ENCODE measurements at regions not wholly inside any gene's neighbourhood (a gene's known extent, or its start where the extent isn't known, plus 50 kb on each side); places are given as distances from the start of the nearest gene placed in this dataset.

GRCh38 chr16:86958423-86958822 is 358.8 kb downstream of the C16orf95 start:
- no peak for DNase-seq (ENCODE audit: low read depth)
- TF ChIP-seq, protein P1, sequence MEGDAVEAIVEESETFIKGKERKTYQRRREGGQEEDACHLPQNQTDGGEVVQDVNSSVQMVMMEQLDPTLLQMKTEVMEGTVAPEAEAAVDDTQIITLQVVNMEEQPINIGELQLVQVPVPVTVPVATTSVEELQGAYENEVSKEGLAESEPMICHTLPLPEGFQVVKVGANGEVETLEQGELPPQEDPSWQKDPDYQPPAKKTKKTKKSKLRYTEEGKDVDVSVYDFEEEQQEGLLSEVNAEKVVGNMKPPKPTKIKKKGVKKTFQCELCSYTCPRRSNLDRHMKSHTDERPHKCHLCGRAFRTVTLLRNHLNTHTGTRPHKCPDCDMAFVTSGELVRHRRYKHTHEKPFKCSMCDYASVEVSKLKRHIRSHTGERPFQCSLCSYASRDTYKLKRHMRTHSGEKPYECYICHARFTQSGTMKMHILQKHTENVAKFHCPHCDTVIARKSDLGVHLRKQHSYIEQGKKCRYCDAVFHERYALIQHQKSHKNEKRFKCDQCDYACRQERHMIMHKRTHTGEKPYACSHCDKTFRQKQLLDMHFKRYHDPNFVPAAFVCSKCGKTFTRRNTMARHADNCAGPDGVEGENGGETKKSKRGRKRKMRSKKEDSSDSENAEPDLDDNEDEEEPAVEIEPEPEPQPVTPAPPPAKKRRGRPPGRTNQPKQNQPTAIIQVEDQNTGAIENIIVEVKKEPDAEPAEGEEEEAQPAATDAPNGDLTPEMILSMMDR (IDR thresholded peaks at IDR 0.05; ENCODE audit: insufficient read depth, low read depth, low read length, missing control alignments) = no peak
- H3K4me3 ChIP-seq (ENCODE audit: low read depth, low read length) = no peak overlapping the region

DNA sequence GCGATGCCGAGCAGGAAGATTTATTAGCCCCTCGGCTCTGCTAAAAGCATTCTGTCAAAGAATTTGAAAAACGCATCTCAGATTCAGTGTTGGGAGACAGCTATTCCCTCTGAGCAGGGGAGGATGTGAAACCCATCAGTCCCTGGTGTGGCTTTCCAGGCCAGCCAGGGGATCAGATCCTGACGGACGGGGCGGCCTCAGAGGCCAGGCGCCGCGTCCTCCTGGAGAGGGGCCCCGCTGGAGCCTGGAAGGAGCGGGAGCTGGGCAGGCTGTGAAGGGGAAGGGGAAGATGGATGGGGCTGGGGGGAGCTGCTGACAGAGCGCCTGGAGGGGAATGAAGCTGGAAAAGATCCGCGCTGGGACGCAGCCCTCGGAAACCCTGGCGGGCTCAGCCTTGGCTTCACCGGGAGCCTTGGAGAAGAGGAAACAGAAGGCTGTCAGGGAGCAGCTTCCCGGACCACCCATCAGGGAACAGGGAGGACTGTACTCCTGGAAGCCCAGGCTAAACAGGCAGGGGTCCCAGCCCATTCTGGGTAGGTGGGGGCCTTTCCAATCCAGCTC is 358.0 kb downstream of the C16orf95 start:
- DNase-seq (ENCODE audit: low read depth) = no peak
- H3K4me3 ChIP-seq (ENCODE audit: low read depth, low read length) = no peak overlapping the region
- TF ChIP-seq, protein P1 (IDR thresholded peaks at IDR 0.05; ENCODE audit: insufficient read depth, low read depth, low read length, missing control alignments) = no peak

DNA sequence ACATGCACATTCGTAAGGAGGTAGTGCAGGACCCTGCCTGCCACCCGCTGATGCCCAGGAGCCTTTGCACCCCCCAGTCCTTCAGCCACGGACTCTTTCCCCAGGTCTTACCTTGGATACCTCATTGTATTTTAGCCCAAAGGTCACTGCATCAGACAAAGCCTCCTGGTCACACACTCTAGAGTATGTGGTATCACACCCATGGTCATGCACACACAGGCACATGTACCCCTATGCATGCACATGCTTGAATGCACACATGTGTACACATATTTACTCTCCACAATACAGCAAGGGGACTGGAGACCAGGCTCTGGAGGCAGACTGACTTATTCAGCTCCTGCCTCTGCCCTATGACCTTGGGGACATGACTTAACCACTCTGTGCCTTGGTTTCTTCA is 357.5 kb downstream of the C16orf95 start:
- DNase-seq (ENCODE audit: low read depth) = no peak
- H3K4me3 ChIP-seq (ENCODE audit: low read depth, low read length) = no peak overlapping the region
- TF ChIP-seq, protein P1 (IDR thresholded peaks at IDR 0.05; ENCODE audit: insufficient read depth, low read depth, low read length, missing control alignments) = no peak

DNA sequence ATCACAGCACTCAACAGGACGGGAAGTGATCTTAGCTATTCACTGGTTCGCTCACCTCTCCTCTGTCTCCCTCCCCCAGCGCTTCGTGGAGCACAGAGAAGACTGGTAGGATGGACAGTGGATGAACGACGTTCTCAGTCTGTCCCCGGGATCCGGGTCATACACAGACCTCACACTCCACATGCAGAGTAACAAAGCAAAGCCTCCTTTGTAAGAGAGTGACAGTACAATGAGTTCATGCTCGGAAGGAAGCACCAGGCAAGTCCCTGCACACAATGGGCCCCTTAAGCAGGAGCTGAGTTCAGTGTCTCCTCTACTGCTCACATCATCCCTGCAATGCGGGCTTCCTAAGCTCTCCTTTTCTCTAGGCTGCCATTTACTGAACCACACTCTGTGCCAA is 356.9 kb downstream of the C16orf95 start:
- DNase-seq (ENCODE audit: low read depth) = no peak
- TF ChIP-seq, protein P1 (IDR thresholded peaks at IDR 0.05; ENCODE audit: insufficient read depth, low read depth, low read length, missing control alignments) = no peak

GRCh38 chr16:86961171-86961601 is 356.0 kb downstream of the C16orf95 start:
- no peak overlapping the region for H3K4me3 ChIP-seq (ENCODE audit: low read depth, low read length)
- TF ChIP-seq, protein P1 (IDR thresholded peaks at IDR 0.05; ENCODE audit: insufficient read depth, low read depth, low read length, missing control alignments) = no peak
- DNase-seq (ENCODE audit: low read depth) = no peak

More for the DNA sequence above, 356.9 kb downstream of the C16orf95 start:
- no peak overlapping the region for H3K4me3 ChIP-seq (ENCODE audit: low read depth, low read length)

DNA sequence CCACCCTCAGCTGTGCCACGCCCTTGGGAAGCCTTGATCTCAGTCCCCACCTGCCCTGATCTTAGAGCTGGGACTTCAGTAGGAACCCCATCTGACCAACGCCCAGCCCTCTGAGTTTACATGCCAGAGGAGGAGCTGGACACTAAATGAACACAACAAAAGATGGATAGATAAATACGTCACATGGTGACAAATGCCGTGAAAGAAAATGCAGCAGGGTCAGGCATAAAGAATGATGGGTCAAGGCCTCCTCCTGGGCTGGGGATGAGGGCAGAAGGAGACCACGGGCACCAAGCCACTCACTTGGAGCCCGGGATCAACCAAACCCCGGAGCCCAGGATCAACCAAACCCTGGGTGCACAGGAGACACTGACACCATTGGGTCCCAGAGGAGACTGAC is 354.9 kb downstream of the C16orf95 start:
- TF ChIP-seq, protein P1 (IDR thresholded peaks at IDR 0.05; ENCODE audit: insufficient read depth, low read depth, low read length, missing control alignments) = no peak
- DNase-seq (ENCODE audit: low read depth) = no peak
- H3K4me3 ChIP-seq (ENCODE audit: low read depth, low read length) = no peak overlapping the region

DNA sequence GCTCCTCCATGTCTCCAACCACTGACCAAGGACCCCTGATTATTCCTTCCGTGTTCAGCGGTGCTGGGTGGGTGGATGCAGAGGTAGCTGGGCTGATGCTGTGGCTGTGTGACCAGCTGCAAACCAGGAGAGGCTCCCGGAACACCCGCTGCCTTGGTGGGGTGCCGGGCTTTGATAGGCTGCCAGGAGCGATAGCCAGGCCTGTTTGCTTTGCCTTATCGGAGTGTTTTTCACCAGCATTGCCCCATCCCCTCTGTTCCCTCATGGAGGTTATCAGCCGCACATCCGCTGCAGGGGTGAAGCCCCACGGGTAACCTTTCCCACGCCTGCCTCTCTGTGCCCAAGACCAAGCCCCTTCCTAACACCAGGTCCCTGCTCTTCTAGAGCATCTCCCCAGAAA is 354.3 kb downstream of the C16orf95 start:
- no peak overlapping the region for H3K4me3 ChIP-seq (ENCODE audit: low read depth, low read length)
- DNase-seq (ENCODE audit: low read depth) = no peak
- TF ChIP-seq, protein P1 (IDR thresholded peaks at IDR 0.05; ENCODE audit: insufficient read depth, low read depth, low read length, missing control alignments) = no peak

Measured in GM12865 (cell line).